Astrocyte (in vitro differentiated cells and primary cell): ENCODE measurements at regions not wholly inside any gene's neighbourhood (a gene's known extent, or its start where the extent isn't known, plus 50 kb on each side); places are given as distances from the start of the nearest gene placed in this dataset.

Experiments used
- CTCF ChIP-seq: IDR thresholded peaks from 2 replicates; pipeline ENCODE4 v1.5.1; 2011; ENCODE audit warnings: low read depth, mild to moderate bottlenecking, inconsistent platforms, low read length, moderate library complexity; ENCODE audit not compliant: insufficient read depth
- EZH2 ChIP-seq: IDR thresholded peaks from 2 replicates; pipeline ENCODE4 v1.6.1; 2012; ENCODE audit warnings: mild to moderate bottlenecking, low read length, inconsistent platforms; ENCODE audit not compliant: insufficient read depth

- TF ChIP-seq CTCF (no peak), EZH2 (no peak)
Observed at GRCh38 chrX:39941332-39941920, 156.3 kb downstream of the BCOR start.
